ENCODE measurements at regions not wholly inside any gene's neighbourhood (a gene's known extent, or its start where the extent isn't known, plus 50 kb on each side); places are given as distances from the start of the nearest gene placed in this dataset.

GRCh38 chr6:14728396-14729024 is 517.4 kb upstream of the JARID2 start:
- TF ChIP-seq CTCF (conservative IDR thresholded peaks at IDR 0.05; ENCODE audit: low read depth in 2 of 2): no peak
- TF ChIP-seq EZH2phosphoT487 (IDR thresholded peaks at IDR 0.05; ENCODE audit: unreplicated experiment): no peak
- TF ChIP-seq, protein P1, sequence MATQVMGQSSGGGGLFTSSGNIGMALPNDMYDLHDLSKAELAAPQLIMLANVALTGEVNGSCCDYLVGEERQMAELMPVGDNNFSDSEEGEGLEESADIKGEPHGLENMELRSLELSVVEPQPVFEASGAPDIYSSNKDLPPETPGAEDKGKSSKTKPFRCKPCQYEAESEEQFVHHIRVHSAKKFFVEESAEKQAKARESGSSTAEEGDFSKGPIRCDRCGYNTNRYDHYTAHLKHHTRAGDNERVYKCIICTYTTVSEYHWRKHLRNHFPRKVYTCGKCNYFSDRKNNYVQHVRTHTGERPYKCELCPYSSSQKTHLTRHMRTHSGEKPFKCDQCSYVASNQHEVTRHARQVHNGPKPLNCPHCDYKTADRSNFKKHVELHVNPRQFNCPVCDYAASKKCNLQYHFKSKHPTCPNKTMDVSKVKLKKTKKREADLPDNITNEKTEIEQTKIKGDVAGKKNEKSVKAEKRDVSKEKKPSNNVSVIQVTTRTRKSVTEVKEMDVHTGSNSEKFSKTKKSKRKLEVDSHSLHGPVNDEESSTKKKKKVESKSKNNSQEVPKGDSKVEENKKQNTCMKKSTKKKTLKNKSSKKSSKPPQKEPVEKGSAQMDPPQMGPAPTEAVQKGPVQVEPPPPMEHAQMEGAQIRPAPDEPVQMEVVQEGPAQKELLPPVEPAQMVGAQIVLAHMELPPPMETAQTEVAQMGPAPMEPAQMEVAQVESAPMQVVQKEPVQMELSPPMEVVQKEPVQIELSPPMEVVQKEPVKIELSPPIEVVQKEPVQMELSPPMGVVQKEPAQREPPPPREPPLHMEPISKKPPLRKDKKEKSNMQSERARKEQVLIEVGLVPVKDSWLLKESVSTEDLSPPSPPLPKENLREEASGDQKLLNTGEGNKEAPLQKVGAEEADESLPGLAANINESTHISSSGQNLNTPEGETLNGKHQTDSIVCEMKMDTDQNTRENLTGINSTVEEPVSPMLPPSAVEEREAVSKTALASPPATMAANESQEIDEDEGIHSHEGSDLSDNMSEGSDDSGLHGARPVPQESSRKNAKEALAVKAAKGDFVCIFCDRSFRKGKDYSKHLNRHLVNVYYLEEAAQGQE (IDR thresholded peaks at IDR 0.05; ENCODE audit: unreplicated experiment): no peak
- TF ChIP-seq POLR2AphosphoS5 (IDR thresholded peaks at IDR 0.05; ENCODE audit: low read depth): no peak
- TF ChIP-seq EZH2 (IDR thresholded peaks at IDR 0.05; ENCODE audit: low read depth, unreplicated experiment): no peak
